Spinal cord (tissue), 9 donors: ENCODE measurements at regions not wholly inside any gene's neighbourhood (a gene's known extent, or its start where the extent isn't known, plus 50 kb on each side); places are given as distances from the start of the nearest gene placed in this dataset.
A peak's percentile ranks its signal among the peaks of the same experiment; 100 is the strongest.

Experiments used
- DNase-seq, 6 donors: peaks; one replicate each; pipeline versions ENCODE4 v3.0.0 to v3.0.0-alpha.2; 2013 to 2015; ENCODE audit warnings: low spot score in 6 of 6, low read depth in 4 of 6
- H3K27ac ChIP-seq: one replicate; pipeline ENCODE4 v1.5.1; 2013; ENCODE audit warnings: low read depth, low read length, control low read depth
- H3K27me3 ChIP-seq: one replicate; pipeline ENCODE4 v1.6.1; 2013; ENCODE audit warnings: low read length; ENCODE audit not compliant: control insufficient read depth, insufficient read depth
- H3K36me3 ChIP-seq: one replicate; pipeline ENCODE4 v1.6.1; 2013; ENCODE audit warnings: low read length; ENCODE audit not compliant: control insufficient read depth, insufficient read depth
- H3K4me1 ChIP-seq: one replicate; pipeline ENCODE4 v1.6.1; 2013; ENCODE audit warnings: low read length; ENCODE audit not compliant: control insufficient read depth, insufficient read depth
- H3K4me3 ChIP-seq: one replicate; pipeline ENCODE4 v1.5.1; 2013; ENCODE audit warnings: low read depth, low read length, control low read depth
- H3K9me3 ChIP-seq: one replicate; pipeline ENCODE4 v1.6.1; 2013; ENCODE audit warnings: low read length; ENCODE audit not compliant: control insufficient read depth, insufficient read depth
- WGBS: methylation state at CpG from one replicate; pipeline ENCODE4 v1.1.5; 2013; ENCODE audit warnings: missing lambda C conversion rate; ENCODE audit not compliant: insufficient coverage; 5-methylcytosine and 5-hydroxymethylcytosine counted together
- donor health status: healthy.

DNA sequence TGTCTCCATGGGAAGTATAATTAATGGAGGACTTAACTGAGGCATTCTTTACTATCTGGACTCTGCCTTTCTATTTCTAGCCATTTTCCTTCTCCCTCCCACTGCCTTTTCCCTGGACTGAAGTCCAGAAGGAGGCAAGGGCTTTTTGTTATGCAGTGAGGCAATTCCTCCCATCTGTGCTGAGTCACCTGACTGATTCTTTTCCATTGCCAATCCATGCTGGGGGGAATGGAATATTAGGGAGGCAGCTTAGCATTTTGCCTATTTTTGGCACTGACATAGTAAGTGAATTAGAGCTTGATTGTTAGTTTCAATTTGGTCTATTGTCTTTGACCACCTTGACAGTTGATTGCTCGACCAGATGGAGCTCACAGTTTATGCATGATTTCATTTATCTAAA is 1000.6 kb upstream of the PRMT6 start:
- H3K27ac ChIP-seq, result no peak overlapping the region
- no peaks in the 10 kb centered on the region for H3K9me3 ChIP-seq
- no peaks in the 10 kb centered on the region for H3K36me3 ChIP-seq
- WGBS, result no CpG with 5 or more reads among the region's 1 CpG
- peak in 1 of 6 donors; percentile 65 for DNase-seq
- no peak overlapping the region for H3K4me3 ChIP-seq
- H3K4me1 ChIP-seq, result no peaks in the 10 kb centered on the region
- no peaks in the 10 kb centered on the region for H3K27me3 ChIP-seq

DNA sequence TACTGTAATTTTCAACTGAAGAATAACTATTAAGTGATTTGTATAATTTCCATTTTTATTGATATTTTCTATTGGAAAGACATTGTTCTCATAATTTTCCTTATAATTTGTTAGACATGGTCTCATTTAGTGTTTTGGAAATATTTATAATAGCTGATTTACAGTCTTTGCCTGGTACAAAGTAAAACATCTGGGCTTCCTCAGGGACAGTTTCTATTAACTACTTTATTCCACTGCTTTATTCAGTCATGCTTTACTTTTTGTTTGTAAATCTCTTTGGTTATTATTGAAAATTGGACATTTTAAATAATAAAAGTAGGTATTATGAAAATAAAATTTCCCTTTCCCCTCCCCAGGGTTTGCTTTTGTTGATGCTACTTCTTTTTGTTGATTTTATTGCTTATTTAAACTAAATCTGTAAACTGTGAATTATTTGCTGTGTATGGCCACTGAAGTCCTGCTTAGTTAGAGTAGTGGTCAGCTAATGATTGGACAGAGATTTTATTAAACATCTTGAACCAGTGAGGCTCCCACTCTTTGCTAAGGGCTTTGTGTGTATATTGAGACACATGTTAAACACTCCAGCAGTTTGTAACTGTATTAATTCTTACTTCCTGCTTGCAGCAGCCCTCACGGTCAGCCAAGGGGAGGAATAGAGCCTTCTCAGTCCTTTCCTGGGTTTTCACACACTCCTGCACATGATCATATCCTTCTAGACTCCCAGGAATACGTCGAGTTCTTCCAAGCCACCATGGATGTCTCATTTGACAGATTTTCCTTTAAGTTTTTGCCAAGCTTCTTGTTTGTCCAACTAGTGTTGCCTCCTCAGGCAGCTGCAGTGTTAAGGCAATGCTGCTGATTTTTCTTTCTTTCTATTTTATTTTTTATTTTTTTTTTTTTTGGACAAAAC is 994.6 kb upstream of the PRMT6 start:
- Histone ChIP-seq H3K27ac (no peak overlapping the region), H3K36me3 (no peaks in the 10 kb centered on the region), H3K27me3 (no peaks in the 10 kb centered on the region), H3K4me1 (no peaks in the 10 kb centered on the region), H3K9me3 (no peaks in the 10 kb centered on the region), H3K4me3 (no peak overlapping the region)
- WGBS, result 40% methylated on average over 3 of the region's 3 CpGs
- peak in 1 of 6 donors; percentile 8 for DNase-seq

DNA sequence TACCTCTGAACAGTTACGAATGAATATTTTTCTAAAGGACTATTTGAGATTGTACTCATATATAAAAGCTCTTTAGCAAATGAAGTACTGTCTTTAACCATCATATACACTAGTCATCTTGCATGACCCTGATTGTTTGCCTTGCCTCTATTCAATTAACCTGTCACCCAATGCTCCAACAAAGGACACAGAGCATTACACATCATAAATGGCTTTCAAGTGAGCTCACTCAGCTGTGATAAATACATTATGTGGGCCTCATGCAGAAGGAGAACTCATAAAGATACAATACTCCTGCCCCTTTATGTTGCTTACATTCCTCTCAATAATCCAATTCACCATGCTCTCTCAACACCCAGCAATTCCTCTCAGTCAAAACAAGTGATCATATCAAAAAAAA is 993.0 kb upstream of the PRMT6 start:
- no CpG with 5 or more reads among the region's 1 CpG for WGBS
- Histone ChIP-seq H3K36me3 (no peaks in the 10 kb centered on the region), H3K9me3 (no peaks in the 10 kb centered on the region), H3K4me1 (no peaks in the 10 kb centered on the region), H3K4me3 (no peak overlapping the region), H3K27ac (no peak overlapping the region), H3K27me3 (no peaks in the 10 kb centered on the region)
- peak in 1 of 6 donors; percentile 37 for DNase-seq

DNA sequence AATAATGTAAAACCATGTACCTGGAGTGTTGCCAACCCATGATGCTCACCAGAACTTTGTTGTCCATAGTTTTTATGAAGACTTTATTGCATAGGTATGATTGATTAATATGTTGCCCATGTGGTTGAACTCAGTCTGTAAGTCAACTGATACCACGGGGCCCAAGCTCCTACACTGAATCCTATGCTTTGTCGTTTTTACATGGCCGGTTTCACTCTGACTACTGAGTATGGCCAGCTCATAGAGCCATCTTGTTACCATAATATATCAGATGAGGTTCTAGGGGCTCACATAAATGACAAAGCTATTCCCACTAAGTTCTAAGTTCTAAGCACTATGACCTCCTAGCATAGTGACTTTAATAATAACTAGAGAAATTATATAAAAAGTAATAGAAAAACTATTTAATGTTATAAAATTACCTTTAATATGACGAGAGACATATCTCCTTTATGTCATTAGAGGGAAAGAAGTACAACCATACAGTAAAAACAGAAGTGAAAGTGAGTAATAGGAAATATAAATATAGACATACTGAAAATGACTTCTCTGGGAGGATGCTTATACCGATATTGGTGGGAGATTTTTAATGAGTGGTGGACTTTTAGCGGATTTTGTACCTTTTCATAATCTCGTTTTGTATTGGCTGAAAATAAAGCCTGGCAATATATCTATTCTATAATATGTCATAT is 983.4 kb upstream of the PRMT6 start:
- DNase-seq, result no peak

DNA sequence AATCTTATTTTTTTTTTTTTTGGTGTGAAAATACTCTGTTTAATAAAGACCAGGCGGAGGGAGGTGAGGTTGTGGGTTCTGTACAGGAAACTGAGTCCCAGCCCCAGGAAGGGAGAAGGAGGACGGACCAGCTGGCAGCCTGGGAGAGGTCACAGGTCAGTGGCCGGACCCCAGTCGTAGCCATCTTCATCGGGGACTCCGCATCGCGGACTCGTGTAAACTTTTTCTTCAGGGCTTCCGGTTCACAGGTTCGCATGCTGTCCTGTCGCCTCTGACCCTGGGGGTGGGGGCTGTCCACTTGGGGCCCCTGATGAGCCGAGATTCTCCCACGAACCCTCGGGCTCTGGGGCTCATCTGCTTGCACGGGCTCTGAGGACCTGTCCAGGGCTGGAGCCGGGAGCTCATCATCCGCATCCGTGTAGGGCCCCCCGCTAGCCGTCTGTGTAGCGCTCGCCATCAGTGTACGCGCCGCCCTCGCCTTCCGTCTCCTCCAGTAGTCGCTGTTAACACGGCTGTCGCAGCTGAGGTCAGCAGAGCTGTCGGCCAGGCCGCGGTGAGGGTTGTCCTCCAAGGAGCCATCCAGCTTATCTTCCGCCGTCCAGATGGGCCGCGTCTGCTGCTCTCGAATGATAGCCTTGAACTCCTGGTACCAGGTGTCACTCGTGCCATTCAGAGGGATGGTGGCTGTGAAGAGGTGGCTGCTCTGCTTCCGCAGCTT is 975.7 kb upstream of the PRMT6 start:
- whole genome bisulfite sequencing, result 28% methylated on average over 39 of the region's 41 CpGs
- DNase-seq, result peak in 2 of 6 donors; percentile 4 to 24

More for the DNA sequence above, 983.4 kb upstream of the PRMT6 start:
- no peaks in the 10 kb centered on the region for H3K27me3 ChIP-seq
- H3K9me3 ChIP-seq, result no peaks in the 10 kb centered on the region
- 80% methylated on average over 3 of the region's 7 CpGs for WGBS
- H3K4me1 ChIP-seq, result no peaks in the 10 kb centered on the region
- H3K4me3 ChIP-seq, result no peak overlapping the region
- H3K27ac ChIP-seq, result no peak overlapping the region
- H3K36me3 ChIP-seq, result no peaks in the 10 kb centered on the region

DNA sequence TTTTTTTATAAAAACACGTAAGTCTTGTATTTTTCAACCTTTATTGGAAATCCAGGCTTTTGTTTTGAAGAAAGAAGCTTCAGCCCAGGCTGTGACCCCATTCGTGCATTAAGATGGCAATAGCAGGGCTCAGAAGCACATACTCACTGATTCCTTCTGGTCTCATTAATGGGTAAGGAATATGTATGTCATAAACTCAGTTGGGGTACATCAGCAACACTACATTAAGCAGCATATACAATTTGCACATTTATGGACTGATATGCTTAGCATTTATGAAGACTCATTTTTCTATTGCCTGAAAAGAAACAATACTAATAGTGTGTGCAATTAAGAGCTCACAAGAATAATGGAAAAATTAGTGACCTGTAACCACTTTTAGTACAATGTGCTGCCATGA is 945.4 kb upstream of the PRMT6 start:
- DNase-seq, result peak in 1 of 6 donors; percentile 43
- H3K4me3 ChIP-seq, result no peak overlapping the region
- no peak overlapping the region for H3K27ac ChIP-seq
- H3K9me3 ChIP-seq, result no peaks in the 10 kb centered on the region
- no peaks in the 10 kb centered on the region for H3K27me3 ChIP-seq
- H3K36me3 ChIP-seq, result no peaks in the 10 kb centered on the region
- WGBS, result no CpG with 5 or more reads among the region's 2 CpGs
- no peaks in the 10 kb centered on the region for H3K4me1 ChIP-seq

More for the DNA sequence above, 975.7 kb upstream of the PRMT6 start:
- Histone ChIP-seq H3K4me1 (peaks cover 7% of the 10 kb centered on the region), H3K27me3 (no peaks in the 10 kb centered on the region), H3K27ac (no peak overlapping the region), H3K9me3 (no peaks in the 10 kb centered on the region), H3K36me3 (no peaks in the 10 kb centered on the region), H3K4me3 (peak overlapping the region; percentile 9)

DNA sequence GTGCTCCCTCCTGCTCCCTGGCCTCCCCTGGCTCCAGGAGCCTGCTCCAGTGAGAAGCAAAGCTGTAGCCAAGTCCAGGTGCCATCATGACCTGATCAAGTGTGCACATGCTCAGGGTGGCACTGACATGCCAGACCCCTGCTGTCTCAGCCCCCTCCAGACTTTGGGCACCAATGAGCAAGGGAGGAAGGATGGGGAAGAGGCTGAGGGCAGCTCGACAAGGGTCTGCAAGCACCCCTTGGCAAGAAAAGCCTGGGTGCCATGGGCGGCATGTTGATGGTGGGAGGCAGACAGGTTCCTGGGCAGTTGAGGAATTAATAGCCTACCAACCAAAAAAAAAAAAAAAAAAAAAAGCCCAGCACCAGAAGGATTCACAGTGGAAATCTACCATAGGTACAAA is 942.6 kb upstream of the PRMT6 start:
- H3K27me3 ChIP-seq, result no peaks in the 10 kb centered on the region
- H3K9me3 ChIP-seq, result peaks cover 2% of the 10 kb centered on the region
- no peak for DNase-seq
- H3K4me3 ChIP-seq, result no peak overlapping the region
- no peaks in the 10 kb centered on the region for H3K4me1 ChIP-seq
- no peak overlapping the region for H3K27ac ChIP-seq
- WGBS, result no CpG with 5 or more reads among the region's 2 CpGs
- no peaks in the 10 kb centered on the region for H3K36me3 ChIP-seq

DNA sequence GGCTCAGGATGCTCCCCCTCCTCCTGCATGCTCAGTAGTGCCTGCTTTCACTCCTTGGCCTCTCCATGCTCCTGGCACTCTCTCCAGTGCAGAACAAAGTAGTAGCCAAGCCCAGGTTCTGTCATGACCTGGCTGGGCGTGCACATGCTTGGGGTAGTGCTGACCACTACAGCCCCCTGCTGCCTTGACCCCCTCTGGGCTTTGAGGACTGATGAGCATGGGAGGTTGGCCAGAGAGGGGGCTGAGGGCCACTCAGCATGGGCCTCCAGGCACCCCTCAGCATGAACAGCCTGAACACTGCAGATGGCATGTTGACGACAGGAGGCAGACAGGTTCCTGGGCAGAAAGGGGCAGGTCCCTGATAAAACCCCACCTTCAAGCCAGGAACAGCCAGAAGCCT is 935.7 kb upstream of the PRMT6 start:
- 77% methylated on average over 2 of the region's 2 CpGs for WGBS
- DNase-seq, result no peak
- no peak overlapping the region for H3K4me3 ChIP-seq

DNA sequence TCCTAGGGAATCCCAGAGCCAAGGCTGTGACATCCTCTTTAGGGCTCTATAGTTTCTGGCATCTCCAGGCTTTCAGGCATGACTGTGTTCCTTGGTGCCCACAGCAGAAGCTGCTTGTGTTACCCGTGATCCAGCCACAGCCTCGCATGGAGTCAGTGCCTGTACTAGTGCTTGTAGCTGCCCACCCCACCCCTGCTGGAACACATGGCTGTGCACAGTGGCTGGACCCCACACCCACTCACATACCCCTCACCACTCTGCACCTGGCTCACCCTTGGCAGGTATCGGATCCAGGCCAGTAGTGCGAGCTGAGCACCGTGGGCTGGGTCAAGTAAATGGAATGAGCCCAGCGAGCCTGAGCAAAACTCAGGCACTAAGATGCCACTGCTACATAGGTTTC is 934.7 kb upstream of the PRMT6 start:
- peaks cover 13% of the 10 kb centered on the region for H3K9me3 ChIP-seq
- H3K4me1 ChIP-seq, result no peaks in the 10 kb centered on the region
- H3K36me3 ChIP-seq, result no peaks in the 10 kb centered on the region
- no peak overlapping the region for H3K27ac ChIP-seq
- no peak overlapping the region for H3K4me3 ChIP-seq
- no peak for DNase-seq
- 91% methylated on average over 6 of the region's 6 CpGs for WGBS
- H3K27me3 ChIP-seq, result no peaks in the 10 kb centered on the region

More for the DNA sequence above, 935.7 kb upstream of the PRMT6 start:
- H3K27ac ChIP-seq, result no peak overlapping the region
- no peaks in the 10 kb centered on the region for H3K4me1 ChIP-seq
- peaks cover 13% of the 10 kb centered on the region for H3K9me3 ChIP-seq
- no peaks in the 10 kb centered on the region for H3K36me3 ChIP-seq
- H3K27me3 ChIP-seq, result no peaks in the 10 kb centered on the region
